BLaER1 (cell line): ENCODE measurements at regions not wholly inside any gene's neighbourhood (a gene's known extent, or its start where the extent isn't known, plus 50 kb on each side); places are given as distances from the start of the nearest gene placed in this dataset.

Experiments
- H3K27ac ChIP-seq: shearing (Covaris generic); formaldehyde crosslinking; 2 replicates; pipeline ENCODE4 v1.8.1; 2022
- H3K27me3 ChIP-seq: shearing (Covaris generic); formaldehyde crosslinking; 2 replicates; pipeline ENCODE4 v1.8.1; 2022
- H3K36me3 ChIP-seq: shearing (Covaris generic); formaldehyde crosslinking; 2 replicates; pipeline ENCODE4 v1.8.1; 2022
- H3K4me1 ChIP-seq: shearing (Covaris generic); formaldehyde crosslinking; 2 replicates; pipeline ENCODE4 v1.8.1; 2022
- H3K4me2 ChIP-seq: shearing (Covaris generic); formaldehyde crosslinking; 2 replicates; pipeline ENCODE4 v1.8.1; 2022
- H3K4me3 ChIP-seq: shearing (Covaris generic); formaldehyde crosslinking; 2 replicates; pipeline ENCODE4 v1.8.1; 2022
- H3K9ac ChIP-seq: shearing (Covaris generic); formaldehyde crosslinking; 2 replicates; pipeline ENCODE4 v1.8.1; 2022
- H3K9me3 ChIP-seq: shearing (Covaris generic); formaldehyde crosslinking; 2 replicates; pipeline ENCODE4 v1.8.1; 2022
- H4K20me1 ChIP-seq: shearing (Covaris generic); formaldehyde crosslinking; 2 replicates; pipeline ENCODE4 v1.8.1; 2022
- Cebpa-rat ChIP-seq: shearing (Covaris generic); IDR thresholded peaks from 2 replicates; pipeline ENCODE4 v1.8.1; 2022

- Histone ChIP-seq H3K9ac (no peak overlapping the region), H3K27ac (no peak overlapping the region), H3K4me3 (no peak overlapping the region), H3K27me3 (no peaks in the 10 kb centered on the region), H3K4me2 (no peak overlapping the region), H3K4me1 (no peaks in the 10 kb centered on the region), H4K20me1 (no peaks in the 10 kb centered on the region), H3K36me3 (no peaks in the 10 kb centered on the region), H3K9me3 (peaks cover 4% of the 10 kb centered on the region; the same call in 1 of the 2 replicates)
- no peak for TF ChIP-seq Cebpa-rat
These were observed 133.4 kb upstream of the GATB start for GRCh38 chr4:151894246-151894645.

- Histone ChIP-seq H3K27ac (no peak overlapping the region), H3K4me3 (no peak overlapping the region), H3K9me3 (no peaks in the 10 kb centered on the region), H3K27me3 (no peaks in the 10 kb centered on the region), H3K4me1 (no peaks in the 10 kb centered on the region; the same call in 1 of the 2 replicates), H3K36me3 (no peaks in the 10 kb centered on the region), H4K20me1 (no peaks in the 10 kb centered on the region), H3K9ac (no peak overlapping the region), H3K4me2 (no peak overlapping the region)
- no peak for TF ChIP-seq Cebpa-rat
These were observed 127.6 kb upstream of the GATB start for GRCh38 chr4:151888367-151888866.

DNA sequence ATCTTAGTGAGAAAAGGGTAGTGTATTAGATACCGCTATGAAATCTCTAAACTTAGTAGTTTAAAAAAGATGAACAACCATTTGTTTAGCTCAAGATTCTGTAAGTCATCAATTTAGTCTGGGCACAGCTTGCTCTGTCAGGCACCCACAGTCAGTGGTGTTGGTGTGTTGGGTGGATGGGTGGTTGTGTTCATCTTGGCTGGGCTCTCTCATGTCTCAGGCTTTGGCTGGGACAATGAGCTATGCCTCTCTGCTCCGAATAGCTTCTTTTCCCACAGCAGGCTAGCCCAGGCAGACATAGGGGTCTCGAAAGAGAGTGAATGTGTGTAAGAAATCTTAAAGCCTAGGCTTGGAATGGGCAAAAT is 127.0 kb upstream of the GATB start:
- no peak overlapping the region for H3K4me2 ChIP-seq
- no peaks in the 10 kb centered on the region for H3K9me3 ChIP-seq
- no peak for TF ChIP-seq Cebpa-rat
- no peak overlapping the region for H3K4me3 ChIP-seq
- H3K36me3 ChIP-seq, result no peaks in the 10 kb centered on the region
- no peaks in the 10 kb centered on the region for H3K27me3 ChIP-seq
- no peak overlapping the region for H3K9ac ChIP-seq
- H3K4me1 ChIP-seq, result no peaks in the 10 kb centered on the region; the same call in 1 of the 2 replicates
- no peaks in the 10 kb centered on the region for H4K20me1 ChIP-seq
- no peak overlapping the region for H3K27ac ChIP-seq

DNA sequence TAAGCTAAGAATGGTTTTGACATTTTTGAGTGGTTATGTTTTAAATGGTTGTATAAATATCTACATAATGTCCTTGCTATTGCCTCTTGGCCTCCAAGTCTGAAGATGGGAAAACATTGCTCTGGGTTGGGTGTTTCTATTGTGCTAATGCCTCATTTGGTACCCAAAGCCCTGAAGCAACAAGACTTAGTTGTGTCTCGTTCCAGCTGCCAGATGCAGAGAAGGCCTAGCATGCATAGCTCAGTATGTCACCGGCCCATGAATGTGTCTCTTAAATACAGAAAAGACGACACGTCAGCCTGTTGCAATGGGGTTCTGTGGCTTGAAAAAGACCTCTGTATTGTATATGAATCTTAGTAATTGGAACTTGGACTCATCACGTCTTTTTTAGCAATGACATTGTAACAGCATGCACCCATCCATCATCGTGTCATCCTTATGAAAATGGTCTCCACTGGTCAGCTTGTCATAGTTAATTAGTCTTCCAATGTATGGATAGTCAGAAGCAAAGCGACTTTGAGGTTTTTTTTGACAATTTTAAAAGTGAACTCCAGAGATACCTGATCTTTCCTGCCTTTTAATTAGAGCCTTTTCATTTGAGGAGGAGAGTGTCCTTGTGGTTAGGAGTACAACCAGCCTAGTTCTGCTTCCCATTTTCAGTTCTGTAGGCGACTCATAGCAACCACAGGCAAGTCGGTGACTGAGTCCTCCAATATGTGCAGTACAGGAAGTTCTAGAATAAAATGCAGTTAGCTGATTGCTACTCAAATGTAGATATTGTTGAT is 126.4 kb upstream of the GATB start:
- H3K4me2 ChIP-seq, result no peak overlapping the region
- no peak overlapping the region for H3K9ac ChIP-seq
- TF ChIP-seq Cebpa-rat, result no peak

GRCh38 chr4:151885123-151885522 is 124.3 kb upstream of the GATB start:
- no peaks in the 10 kb centered on the region; the same call in 1 of the 2 replicates for H3K4me1 ChIP-seq

More for the DNA sequence above, 126.4 kb upstream of the GATB start:
- H3K4me1 ChIP-seq, result no peaks in the 10 kb centered on the region; the same call in 1 of the 2 replicates
- H3K9me3 ChIP-seq, result no peaks in the 10 kb centered on the region
- no peak overlapping the region for H3K27ac ChIP-seq
- no peaks in the 10 kb centered on the region for H4K20me1 ChIP-seq
- no peak overlapping the region for H3K4me3 ChIP-seq
- no peaks in the 10 kb centered on the region for H3K36me3 ChIP-seq
- no peaks in the 10 kb centered on the region for H3K27me3 ChIP-seq

GRCh38 chr4:151883747-151884146 is 122.9 kb upstream of the GATB start:
- Histone ChIP-seq H3K27ac (no peak overlapping the region), H3K4me2 (no peak overlapping the region), H3K27me3 (no peaks in the 10 kb centered on the region), H3K4me1 (no peaks in the 10 kb centered on the region; the same call in 1 of the 2 replicates), H3K9me3 (no peaks in the 10 kb centered on the region), H4K20me1 (no peaks in the 10 kb centered on the region), H3K4me3 (no peak overlapping the region), H3K9ac (no peak overlapping the region), H3K36me3 (no peaks in the 10 kb centered on the region)
- no peak for TF ChIP-seq Cebpa-rat

More at GRCh38 chr4:151885123-151885522, 124.3 kb upstream of the GATB start:
- no peak for TF ChIP-seq Cebpa-rat
- Histone ChIP-seq H3K27me3 (no peaks in the 10 kb centered on the region), H3K4me3 (no peak overlapping the region), H3K36me3 (no peaks in the 10 kb centered on the region), H3K9me3 (no peaks in the 10 kb centered on the region), H4K20me1 (no peaks in the 10 kb centered on the region), H3K27ac (no peak overlapping the region), H3K9ac (no peak overlapping the region), H3K4me2 (no peak overlapping the region)

DNA sequence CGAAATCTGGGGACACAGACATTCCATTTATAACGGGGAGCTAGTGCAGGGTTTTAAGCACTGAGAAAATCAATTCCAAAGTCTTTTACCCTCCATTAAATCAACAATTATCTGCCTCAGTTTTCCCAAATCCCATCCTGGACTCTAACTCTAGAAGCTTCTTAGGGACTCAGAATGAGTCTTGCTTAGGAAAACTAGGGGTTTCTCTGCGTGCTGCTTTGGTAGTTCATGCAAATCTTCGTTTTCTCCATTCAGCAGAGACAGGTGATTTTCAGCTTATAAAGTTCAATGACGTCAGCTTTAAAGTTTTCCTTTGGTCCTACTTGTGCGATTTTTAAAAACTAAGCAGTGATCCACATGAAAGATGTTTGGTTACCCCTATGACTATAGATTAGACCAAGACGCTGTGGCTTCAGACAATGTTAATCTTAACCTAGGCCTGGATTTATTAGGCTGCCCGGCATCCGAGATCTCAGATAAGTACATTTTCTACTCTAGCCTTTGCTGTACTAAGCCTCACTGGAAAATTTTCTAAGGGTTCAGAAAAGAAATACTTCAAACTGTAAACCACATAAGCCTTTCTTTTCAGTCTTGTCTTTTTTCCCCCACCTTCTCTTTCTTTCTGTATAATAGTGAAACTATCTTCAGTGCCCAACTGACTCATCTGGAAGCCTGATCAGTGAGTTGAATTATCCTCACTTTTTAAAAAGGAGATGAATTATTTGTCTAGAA is 121.4 kb upstream of the GATB start:
- Histone ChIP-seq H3K4me2 (no peak overlapping the region), H3K4me3 (no peak overlapping the region), H3K27me3 (no peaks in the 10 kb centered on the region), H3K27ac (no peak overlapping the region), H3K4me1 (no peaks in the 10 kb centered on the region), H3K9ac (no peak overlapping the region), H3K9me3 (no peaks in the 10 kb centered on the region), H3K36me3 (no peaks in the 10 kb centered on the region), H4K20me1 (no peaks in the 10 kb centered on the region)
- no peak for TF ChIP-seq Cebpa-rat

DNA sequence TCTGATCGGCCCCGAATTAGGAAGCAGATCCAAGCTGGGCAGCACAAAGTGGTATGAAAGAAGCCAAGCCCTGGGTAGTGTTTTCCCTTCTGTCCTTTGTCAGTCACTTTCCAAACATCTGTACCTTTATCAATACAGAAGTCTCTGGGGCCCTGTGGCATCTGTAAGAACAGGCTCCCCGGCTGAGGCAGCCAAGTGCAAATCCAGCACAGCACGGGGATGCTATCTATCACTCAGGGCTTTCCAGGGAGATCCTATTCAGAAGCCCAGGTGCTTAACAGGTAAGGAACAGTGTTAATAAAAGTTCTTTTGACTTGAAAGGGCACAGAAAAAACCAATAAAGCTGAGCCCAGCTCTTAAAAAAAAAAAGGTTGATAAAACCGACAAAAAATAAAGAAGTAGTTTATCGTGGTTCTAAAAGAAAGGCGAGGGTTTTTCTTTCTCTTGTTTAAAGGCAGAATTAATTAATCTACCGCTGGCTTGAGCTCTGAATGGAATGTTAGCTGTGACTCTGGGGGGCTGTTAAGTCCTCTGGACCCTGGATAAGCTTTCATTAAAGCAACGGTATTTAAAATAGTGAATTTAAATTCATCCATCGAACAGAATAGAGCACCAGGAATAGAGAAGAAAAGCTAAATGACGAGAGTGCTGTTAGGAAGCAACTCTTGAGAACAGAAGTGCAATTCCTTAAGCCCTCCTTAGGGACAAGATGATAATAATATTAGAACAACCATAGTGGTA is 119.1 kb upstream of the GATB start:
- no peak for TF ChIP-seq Cebpa-rat
- H3K27ac ChIP-seq, result no peak overlapping the region
- H3K9me3 ChIP-seq, result no peaks in the 10 kb centered on the region
- H3K4me2 ChIP-seq, result no peak overlapping the region
- H3K4me1 ChIP-seq, result no peaks in the 10 kb centered on the region
- no peak overlapping the region for H3K4me3 ChIP-seq
- H3K36me3 ChIP-seq, result no peaks in the 10 kb centered on the region
- H3K27me3 ChIP-seq, result no peaks in the 10 kb centered on the region
- H4K20me1 ChIP-seq, result no peaks in the 10 kb centered on the region
- H3K9ac ChIP-seq, result no peak overlapping the region

GRCh38 chr4:151876381-151876988 is 115.7 kb upstream of the GATB start:
- Histone ChIP-seq H3K27me3 (no peaks in the 10 kb centered on the region), H3K4me3 (no peak overlapping the region), H3K4me1 (no peaks in the 10 kb centered on the region), H3K27ac (no peak overlapping the region), H3K9ac (no peak overlapping the region), H3K4me2 (no peak overlapping the region), H3K36me3 (no peaks in the 10 kb centered on the region), H4K20me1 (no peaks in the 10 kb centered on the region), H3K9me3 (no peaks in the 10 kb centered on the region)
- TF ChIP-seq Cebpa-rat, result no peak
